ENCODE measurements at regions not wholly inside any gene's neighbourhood (a gene's known extent, or its start where the extent isn't known, plus 50 kb on each side); places are given as distances from the start of the nearest gene placed in this dataset.

- no peaks in the 10 kb centered on the region for H3K4me1 ChIP-seq (ENCODE audit: control insufficient read depth, insufficient read depth, low read length)
- no peaks in the 10 kb centered on the region for H3K27me3 ChIP-seq (ENCODE audit: control insufficient read depth, insufficient read depth, low read length)
- no peak overlapping the region for H3K27ac ChIP-seq (ENCODE audit: insufficient read depth, low read length)
- intact Hi-C loops (cut with micrococcal nuclease) (no loop called here), dilution Hi-C loops (cut with HindIII; ENCODE audit: low sequenced_read_pairs, unreplicated experiment) (no loop called here), in situ Hi-C loops (cut with MboI; ENCODE audit: low sequenced_read_pairs) (no loop called here)
- H2AK9ac ChIP-seq (replicated peaks; ENCODE audit: low read depth, low read length, poor library complexity) = no peak overlapping the region
- H3K18ac ChIP-seq (ENCODE audit: low read depth, low read length) = no peak overlapping the region
- H2BK20ac ChIP-seq (ENCODE audit: low read depth, low read length) = no peak overlapping the region
- no peak overlapping the region for H3K4me3 ChIP-seq (ENCODE audit: insufficient read depth, low read depth, low read length)
- H4K5ac ChIP-seq (ENCODE audit: low read depth, low read length) = no peak overlapping the region
- no peaks in the 10 kb centered on the region for H3K9me1 ChIP-seq (ENCODE audit: insufficient read depth, low read length)
- H2AFZ ChIP-seq (replicated peaks; ENCODE audit: low read length, poor library complexity) = no peak overlapping the region
- no peak overlapping the region for H2BK5ac ChIP-seq (ENCODE audit: low read depth, low read length, poor library complexity, severe bottlenecking)
- no peak overlapping the region for H2AK5ac ChIP-seq (ENCODE audit: low read depth, low read length)
- H4K20me1 ChIP-seq (ENCODE audit: insufficient read depth, low read length) = no peaks in the 10 kb centered on the region
- no peak overlapping the region for H3K9ac ChIP-seq (ENCODE audit: low read depth, low read length)
- no peaks in the 10 kb centered on the region for H3K79me1 ChIP-seq (ENCODE audit: low read depth in 1 of 2, low read length in 2 of 2)
- no CpG with 5 or more reads among the region's 1 CpG for WGBS, 2 experiments (ENCODE audit: extremely low coverage in 2 of 2, insufficient read length in 1 of 2)
- no peak overlapping the region for H2BK120ac ChIP-seq (ENCODE audit: low read depth, low read length)
- H3K56ac ChIP-seq (ENCODE audit: extremely low read depth, insufficient read depth, low read length) = no peak overlapping the region
- H4K8ac ChIP-seq (ENCODE audit: low read depth in 2 of 2, low read length in 2 of 2) = no peak overlapping the region
- no peaks in the 10 kb centered on the region for H3K9me3 ChIP-seq (ENCODE audit: control insufficient read depth, insufficient read depth, low read length)
- no peak overlapping the region for H2BK15ac ChIP-seq (ENCODE audit: low read depth, low read length)
- no peak for DNase-seq
- CTCF ChIA-PET = no interaction called here
- no peak overlapping the region for H3K23ac ChIP-seq (ENCODE audit: low read depth, low read length)
- TF ChIP-seq MXI1 (IDR thresholded peaks at IDR 0.05; ENCODE audit: borderline replicate concordance, low read depth, low read length) (no peak), ELK1 (IDR thresholded peaks at IDR 0.05; ENCODE audit: borderline replicate concordance, low read depth, low read length) (no peak), FOS (IDR thresholded peaks at IDR 0.05; ENCODE audit: low read depth, low read length) (no peak), POLR2A (IDR thresholded peaks at IDR 0.05; ENCODE audit: low read depth, low read length) (no peak), CEBPB (IDR thresholded peaks at IDR 0.05; ENCODE audit: low read depth, low read length) (no peak)
- no peak for ATAC-seq (ENCODE audit: low read depth)
- BruUV-seq (replicated peaks) = no TSS peak
- H3K36me3 ChIP-seq (ENCODE audit: control insufficient read depth, insufficient read depth, low read length) = no peaks in the 10 kb centered on the region
- POLR2A ChIA-PET (ENCODE audit: unreplicated experiment) = no interaction called here
- H3K14ac ChIP-seq (replicated peaks; ENCODE audit: low read depth, low read length) = no peak overlapping the region
- no peak overlapping the region for H3K4ac ChIP-seq (ENCODE audit: low read depth, low read length)
- no peak overlapping the region for H3K4me2 ChIP-seq (ENCODE audit: low read depth, low read length)
- no peak overlapping the region for H4K91ac ChIP-seq (ENCODE audit: insufficient read depth, low read depth, low read length)
These were observed 240.7 kb downstream of the MEIS1 start for GRCh38 chr2:66675591-66675990.

All from IMR-90 (cell line).